Activated CD8-positive, alpha-beta memory T cell treated with anti-CD3 and anti-CD28 coated beads for 1 hour (primary cell): ENCODE measurements at regions not wholly inside any gene's neighbourhood (a gene's known extent, or its start where the extent isn't known, plus 50 kb on each side); places are given as distances from the start of the nearest gene placed in this dataset.

Experiments used
- DNase-seq, 2 donors: peaks; one replicate each; pipeline ENCODE4 v3.0.0-alpha.2; 2020; ENCODE audit warnings: low read depth in 1 of 2; ENCODE audit errors: extremely low read depth in 1 of 2

DNA sequence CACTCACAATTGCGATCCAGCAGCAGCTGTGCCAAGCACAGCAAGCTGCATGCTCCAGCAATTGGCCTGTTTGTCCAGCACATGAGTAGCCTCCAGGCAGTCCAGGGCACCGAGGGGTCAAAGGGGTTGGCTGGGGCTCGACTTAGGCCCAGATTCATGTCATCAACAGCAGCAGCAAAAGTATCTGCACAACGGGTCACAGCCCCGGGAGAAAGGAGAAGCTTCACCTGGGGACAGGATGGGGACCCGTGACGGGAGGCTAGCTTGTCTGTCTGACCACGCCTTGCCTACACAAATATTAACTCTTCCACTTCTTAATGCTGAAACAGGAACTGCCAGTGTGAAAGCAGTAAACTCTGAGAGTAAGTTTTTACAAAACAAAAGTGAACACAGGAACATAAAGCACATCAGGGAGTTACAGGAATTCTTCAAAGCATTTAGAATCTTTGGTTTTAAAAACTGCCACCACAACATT lies 191.2 kb downstream of the PIK3R1 start:
- no peak for DNase-seq

DNA sequence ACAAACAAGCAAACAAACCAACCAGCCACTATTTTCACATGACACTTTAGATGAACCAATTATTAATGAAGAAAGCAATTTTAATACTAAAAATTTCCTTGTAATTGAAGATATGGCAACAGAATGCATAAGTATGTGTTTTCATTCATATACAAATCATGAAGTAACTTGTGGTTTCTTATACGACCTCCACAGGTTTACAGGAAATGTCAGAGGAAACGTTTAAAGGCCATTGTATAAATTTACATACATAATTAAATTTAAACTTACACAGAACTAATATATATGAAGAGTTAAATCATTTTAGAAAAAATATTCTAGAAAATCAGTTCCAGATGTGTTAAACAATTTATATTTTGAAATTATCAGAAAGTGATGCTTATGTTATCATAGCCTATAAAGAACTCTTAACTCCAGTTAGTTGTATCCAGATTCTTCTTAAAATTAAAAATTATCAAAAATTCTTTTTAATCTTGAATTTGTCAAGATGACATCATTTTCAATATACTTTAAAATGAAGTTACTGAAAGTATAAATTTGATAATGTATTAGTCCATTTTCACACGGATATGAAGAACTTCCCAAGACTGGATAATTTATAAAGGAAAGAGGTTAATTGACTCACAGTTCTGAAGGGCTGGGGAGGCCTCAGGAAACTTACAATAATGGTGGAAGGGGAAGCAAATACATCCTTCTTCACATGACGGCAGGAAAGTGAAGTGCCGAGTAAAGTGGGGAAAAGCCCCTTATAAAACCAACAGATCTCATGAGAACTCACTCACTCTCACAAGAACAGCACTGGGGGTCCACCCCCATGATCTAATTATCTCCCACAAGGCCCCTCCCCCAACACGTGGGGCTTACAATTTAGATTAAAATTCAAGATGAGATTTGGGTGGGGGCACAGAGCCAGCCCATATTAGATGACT lies 192.0 kb downstream of the PIK3R1 start:
- no peak for DNase-seq

DNA sequence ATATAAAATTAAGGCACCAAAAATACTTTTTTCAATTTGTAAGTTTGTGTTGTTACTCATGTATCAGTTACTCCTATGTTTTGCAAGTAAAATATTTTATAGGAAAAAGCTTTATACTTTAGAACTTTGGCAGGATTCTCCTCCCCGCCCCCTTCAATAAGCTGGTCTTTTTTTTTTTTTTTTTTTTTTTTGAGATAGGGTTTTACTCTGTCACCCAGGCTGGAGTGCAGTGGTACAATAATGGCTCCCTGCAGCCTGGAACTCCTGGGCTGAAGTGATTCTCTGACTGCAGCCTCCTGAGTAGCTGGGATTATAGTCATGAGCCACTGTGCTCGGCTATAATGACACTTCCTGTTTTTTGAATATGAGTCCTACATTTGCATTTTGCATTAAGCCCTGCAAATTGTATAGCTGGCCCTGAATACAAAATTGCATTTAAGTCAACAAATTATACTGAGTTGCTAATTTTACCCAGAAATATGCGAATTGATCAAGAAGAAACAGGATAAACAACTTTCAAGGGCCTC lies 192.9 kb downstream of the PIK3R1 start:
- no peak for DNase-seq

DNA sequence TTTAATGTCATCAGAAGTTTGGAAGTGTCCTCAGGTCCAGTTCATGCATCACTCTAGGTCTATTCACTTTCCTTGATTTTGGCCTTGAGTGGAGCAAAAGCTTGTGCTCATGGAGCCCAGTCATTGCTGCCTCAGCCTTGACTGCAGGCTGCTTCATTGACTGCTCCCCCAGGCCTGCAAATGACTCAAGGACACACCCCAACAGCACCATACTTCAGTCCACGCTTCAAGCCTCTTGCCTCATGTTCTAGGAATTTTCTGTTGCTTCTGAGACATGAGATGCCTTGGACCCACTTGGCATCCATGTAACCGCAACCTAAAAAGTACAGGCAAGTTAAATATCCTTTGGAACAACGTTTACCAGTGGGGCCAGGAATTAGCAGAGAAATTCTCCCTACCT lies 193.7 kb downstream of the PIK3R1 start:
- no peak for DNase-seq

DNA sequence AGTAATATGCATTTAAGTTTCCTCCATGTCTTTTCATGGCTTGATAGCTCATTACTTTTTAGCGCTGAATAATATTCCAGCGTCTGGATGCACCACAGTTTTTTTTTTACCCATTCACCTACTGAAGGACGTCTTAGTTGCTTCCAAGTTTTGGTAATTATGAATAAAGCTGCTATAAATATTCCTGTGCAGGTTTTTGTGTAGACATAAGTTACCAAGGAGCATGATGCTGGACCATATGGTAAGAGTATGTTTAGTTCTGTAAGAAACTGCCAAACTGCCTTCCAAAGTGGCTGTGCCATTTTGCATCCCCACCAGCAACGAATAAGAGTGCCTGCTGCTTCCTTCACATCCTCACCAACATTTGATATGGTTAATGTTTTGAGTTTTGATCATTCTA lies 195.6 kb downstream of the PIK3R1 start:
- DNase-seq = no peak

DNA sequence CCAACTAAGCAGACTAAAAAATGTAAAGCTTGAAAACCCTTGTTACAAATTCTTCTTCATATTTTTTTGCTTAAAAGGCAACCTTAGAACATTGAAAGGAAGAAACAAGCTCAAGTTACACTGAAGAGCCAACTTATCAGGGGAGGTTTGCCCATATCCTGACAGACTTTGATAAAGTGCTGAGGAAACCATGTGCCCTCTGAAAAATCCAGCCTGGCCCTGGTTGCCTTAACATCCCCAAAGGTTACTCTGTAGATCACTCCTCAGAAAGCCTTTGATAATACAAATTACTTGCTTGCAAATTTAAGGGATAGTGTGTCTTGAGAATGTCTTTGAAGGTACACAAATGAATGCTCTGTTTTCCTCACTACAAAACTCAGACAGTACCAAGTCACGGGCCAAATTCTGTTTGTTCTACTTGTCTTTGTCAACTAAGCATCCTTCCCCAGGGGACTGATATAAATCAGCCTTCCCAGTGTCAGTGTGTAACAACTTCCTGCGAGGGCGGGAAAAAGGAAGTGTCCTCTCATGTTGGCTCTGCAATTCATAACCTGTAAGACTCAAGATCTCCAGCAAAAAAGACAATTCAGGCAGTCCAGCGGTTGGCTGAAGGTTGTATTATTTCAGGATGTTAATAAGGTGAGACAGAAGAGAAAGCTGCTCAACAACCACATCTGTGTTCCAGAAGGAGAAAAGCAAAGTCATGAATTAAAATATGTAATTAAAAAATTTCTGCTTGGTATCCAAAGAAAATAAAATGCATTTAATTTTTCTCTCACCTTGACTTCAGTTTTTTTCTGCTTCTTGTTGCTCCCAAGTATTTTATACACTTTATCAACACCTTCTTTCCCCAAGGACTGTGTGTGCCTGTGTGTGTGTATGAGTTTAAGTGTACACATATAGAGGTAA lies 199.9 kb downstream of the PIK3R1 start:
- DNase-seq = no peak

DNA sequence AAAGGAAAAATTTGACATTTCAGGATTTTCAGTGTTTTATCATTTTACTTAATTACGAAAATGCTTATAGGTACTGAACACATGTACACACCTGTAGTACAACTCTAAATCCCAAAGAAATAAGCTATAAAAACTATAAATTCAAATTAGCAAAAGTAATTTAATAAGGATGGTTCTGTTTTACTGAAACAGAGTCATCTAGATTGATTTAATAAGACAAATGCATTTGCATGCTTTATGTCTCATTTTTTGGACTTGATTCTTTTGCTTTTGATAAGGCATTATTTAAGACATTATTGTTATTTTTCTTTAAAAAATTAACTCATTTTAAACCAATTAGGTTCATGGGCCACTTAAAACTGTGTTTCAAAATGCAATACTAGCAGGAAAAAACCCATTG lies 201.2 kb downstream of the PIK3R1 start:
- no peak for DNase-seq

DNA sequence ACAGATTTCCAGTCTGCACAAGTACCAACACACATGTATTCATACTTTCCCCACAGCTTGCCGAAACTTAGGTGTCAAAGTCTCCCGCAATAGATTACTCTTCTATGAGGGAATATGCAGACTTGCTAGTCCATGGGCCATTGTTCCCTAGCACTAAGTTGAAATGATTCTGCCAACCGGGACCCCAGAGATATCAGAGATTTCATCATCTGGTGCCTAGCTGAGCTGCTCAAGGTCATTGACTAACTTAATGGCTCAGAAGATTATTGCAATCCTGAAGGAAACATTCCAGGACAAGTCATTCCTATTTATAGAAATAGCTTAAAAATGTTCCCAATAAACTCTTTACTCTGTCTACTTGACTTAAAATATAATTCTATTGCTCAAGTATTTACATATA lies 202.6 kb downstream of the PIK3R1 start:
- DNase-seq = no peak

DNA sequence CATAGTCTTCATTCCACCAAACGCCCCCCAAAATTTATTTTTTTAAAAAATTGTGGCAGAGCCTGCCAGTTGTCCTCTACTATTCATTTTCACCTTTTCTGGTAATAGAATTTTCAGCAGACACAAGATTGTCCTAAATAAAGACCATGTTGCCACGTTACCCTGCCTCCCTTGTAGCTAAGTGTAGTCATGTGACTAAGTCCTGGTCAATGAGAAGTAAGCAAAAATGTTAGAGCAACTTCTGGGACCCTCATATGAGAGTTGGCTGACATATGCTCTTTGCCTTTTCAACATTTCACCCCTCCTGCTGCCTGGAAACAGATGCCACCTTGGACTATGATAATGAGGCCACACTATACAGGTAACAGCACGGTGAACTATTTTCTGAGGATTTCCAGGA lies 203.1 kb downstream of the PIK3R1 start:
- no peak for DNase-seq

DNA sequence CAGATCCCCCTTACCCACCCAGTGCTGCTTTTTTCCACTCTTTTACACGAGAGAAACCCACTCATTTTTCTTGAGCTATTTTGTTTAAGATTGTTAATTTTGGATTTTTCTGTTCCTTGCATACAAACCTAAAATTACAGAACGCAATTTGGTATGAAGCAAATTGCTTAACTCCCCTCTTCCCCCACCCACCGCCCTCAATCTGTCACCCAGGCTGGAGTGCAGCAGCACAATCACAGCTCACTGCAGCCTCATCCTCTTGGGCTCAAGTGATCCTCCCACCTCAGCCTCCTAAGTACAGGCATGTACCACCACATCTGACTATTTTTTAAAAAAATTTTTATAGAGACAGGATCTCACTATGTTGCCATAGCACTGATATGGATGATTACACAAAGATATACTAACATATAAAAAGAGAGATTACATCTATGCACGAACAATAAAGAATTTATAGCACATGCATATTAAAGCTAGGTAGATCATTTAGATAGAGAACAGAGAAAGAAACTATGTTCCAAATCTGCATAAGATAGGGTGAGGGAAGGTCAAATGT lies 203.6 kb downstream of the PIK3R1 start:
- no peak for DNase-seq

DNA sequence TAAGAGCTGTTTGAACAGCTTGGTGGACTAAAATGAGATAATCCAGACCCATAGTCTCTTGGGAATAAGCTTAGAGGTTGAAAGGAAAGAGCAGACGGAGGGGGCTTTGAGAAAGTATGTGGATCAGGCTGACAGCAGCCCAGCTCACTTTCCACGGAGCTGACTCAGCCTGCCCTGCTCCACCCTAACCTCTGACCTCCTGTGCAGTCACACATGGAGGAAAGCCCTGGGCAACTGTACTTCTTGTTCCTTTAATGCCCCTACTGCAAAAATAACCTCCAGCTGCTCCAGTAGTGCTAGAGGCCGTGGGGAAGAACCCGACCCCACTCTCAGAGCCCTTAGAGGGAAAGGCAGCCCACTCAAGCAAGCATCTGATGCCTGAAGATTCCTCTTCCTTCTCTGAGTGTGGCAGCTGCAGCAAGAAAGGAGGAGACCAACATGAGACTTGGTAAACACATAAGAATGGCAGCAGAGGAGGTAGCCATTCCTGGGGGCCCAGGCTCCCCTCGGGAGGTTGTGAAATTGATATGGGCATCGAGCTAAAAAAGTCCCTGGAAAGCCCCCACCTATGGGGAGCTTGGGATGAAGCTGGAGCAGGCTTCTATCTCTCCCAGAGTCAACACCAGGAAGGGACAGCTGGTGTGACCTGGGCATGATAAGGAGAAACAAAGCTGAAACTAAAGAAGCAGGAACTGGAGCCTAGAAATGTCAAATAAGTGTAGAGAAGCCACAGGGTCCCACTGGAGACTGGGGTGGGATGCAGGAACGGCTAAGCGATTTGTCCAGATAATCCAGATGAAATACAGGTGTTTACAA lies 204.3 kb downstream of the PIK3R1 start:
- DNase-seq = no peak

DNA sequence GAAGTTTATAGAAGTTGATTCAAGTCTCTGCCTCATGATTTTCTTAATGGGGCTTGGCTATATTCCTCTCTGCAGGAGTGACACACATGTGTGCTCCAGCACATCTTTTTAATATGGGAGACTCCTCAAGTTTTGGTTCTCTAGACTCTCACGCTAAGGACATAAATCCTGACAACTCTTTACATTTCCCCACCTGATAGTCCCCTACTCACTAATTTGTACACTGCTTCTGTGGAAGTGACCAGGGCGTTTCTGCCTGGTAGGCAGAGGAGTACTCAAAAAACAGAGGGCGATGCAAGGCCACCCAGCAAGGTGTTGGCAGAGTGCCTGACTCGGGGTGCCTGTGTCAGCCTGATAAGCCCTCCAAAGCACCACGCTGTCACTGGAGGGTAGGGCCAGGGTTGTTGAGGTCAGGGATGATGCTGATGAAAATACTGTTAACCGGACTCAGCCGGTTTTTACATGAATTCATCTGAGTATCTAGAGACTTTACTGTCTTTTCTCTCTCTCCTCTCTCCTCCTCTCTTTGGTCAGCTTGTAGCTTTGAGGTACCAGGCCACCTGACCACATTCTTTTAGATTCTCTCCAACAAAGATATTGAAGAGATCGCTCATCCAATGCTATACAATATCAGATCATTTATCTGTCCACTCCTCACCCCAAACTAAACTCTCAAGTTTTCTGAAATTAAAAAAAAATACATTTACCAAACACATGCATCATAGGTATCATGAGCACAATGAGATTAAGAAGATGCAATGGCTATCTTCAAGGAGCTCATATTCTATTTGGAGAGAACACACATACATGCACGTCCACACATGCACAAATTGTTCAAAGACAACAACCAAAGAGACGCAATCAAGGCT lies 205.2 kb downstream of the PIK3R1 start:
- no peak for DNase-seq

DNA sequence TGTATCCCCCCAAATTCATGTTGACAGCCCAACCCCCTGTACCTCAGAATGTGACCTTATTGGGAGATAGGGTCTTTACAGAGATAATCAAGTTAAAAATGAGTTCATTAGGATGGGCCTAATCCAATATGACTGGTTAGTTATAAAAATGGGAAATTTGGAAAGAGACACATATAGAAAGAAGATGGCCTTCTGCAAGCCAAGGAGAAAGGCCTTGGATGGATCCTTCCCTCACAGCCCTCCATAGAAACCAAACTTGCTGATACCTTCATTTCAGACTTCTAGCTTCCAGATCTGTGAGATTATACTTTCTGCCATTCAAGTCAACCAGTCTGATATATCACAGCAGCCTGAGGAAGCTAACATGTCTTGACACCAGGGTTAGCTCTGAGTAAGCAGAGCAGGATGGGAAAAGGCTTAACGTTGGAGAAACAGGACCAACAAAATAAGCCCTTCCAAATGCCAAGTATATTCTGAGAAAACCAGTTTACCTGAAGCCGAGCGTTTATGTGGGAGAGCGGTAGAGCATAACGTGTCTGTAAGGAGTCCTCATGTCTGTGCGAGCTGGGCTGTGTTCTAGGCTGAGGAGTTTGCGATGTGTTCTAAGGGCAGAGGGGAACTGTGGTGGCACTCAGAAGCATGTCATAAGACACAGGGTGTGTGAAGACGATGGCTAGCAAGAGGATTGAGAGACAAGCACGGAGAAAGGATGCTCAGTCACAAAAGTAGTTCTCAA lies 206.1 kb downstream of the PIK3R1 start:
- DNase-seq = no peak

DNA sequence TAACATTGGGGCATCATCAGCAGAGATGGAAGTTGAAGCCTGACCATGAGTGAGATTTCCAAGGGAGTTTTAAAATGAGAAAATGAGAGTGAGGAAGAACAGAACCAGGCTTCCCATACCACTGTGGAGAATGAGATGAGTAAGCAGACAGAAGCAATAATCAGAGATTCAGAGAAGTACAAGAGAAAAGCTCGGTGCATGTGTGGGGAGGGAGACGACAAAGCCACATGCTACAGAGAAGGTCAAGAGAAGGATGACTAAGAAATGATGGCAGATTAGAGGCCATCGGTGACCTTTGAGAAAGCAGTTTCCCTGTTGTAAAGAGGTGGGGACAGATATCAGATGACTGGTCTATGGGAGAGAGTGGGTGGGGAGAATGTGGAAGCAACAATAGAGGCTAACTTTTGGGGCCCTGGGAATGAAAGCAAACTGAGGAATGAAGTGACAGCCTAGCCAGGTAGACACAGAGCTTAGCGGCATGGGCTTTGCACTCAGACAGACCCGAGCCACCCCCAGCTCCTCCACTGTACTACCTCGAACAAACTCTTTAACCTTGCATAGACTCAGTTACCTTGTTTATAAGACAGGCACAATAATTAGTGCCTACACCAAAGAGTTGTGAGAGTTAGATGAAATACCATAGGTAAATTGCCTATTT lies 207.7 kb downstream of the PIK3R1 start:
- no peak for DNase-seq

DNA sequence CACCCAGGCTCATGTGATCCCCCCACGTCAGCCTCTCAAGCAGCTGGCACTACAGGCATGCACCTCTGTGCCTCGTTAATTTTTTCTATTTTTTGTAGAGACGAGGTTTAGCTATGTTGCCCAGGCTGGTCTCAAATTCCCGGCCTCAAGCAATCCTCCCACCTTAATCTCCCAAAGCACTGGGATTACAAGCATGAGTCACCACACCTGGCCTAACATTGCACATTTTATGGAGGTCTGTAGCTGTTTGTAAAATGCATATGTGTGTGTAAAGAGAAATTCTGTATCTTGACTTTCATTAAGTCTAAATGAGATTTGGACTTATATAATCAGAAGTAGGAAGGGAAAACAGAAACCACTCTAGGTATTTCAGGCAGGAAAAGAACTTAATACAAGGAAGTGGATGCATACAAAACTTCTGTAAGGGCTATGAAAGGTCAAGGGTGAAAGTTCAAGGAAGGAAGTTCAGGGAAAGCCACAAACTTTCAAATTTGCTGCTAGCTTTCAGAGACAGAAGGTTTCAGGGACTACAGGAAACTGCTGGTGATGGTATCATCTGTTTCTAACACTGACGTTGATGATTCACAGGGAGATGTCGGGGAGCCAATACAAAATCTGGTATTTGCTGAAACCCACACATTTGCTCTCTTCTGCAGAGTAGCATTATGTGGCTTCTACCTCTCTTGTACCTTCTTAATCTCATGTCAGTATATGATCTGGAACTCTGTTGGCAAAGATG lies 209.4 kb downstream of the PIK3R1 start:
- DNase-seq = no peak

DNA sequence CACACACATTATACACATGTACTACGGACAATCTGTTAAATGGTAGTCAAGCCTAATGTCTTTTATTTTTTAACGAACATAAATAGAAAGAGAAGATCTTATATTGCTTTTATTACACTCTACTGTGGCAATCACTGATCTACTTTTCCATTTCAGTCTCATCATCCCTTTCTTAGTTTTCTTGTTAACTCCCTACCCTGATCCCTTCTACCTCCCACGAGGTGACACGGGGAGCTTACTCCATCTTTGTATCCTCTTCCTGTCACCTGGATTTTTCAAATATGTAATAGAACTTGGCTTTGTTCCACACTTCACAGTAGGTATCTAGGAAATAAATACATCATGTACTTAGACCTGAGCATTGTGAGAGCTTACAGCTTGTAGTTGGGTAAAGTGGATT lies 211.0 kb downstream of the PIK3R1 start:
- DNase-seq = no peak

DNA sequence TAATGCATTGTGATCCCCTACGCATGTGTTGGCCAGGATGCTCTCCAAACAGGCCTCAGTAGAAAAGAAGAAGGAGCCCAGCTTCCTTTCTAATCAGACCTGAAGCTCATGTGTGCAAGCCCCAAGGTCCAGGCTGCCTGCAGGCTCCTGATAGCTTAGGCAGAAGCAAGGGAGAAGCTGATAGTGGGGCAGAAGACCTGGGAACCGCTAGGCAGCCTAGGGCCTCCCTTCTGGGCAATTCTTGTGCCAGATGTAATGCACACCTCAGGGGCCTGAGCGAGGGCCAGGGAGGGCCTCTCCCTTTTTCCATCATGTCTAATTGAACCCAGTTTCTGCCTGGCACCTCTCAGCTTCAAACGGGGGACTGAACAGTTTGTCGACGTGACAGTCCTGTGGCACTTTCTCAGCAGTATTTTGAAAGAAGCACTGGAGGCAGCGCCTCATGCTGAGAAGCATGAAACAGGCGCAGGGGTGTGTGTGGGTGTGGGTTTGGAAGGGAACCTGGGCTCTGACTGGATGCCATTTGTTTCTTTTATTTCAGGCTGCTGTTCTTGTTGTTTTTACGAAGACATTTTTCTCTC lies 212.8 kb downstream of the PIK3R1 start:
- no peak for DNase-seq
